ENCODE measurements at regions not wholly inside any gene's neighbourhood (a gene's known extent, or its start where the extent isn't known, plus 50 kb on each side); places are given as distances from the start of the nearest gene placed in this dataset.

GRCh38 chr18:60445341-60445740 lies 72.8 kb upstream of the MC4R start:
- DNase-seq = no peak

- DNase-seq = no peak
Observed at GRCh38 chr18:60446821-60447220, 74.2 kb upstream of the MC4R start.

- DNase-seq = no peak
Observed at GRCh38 chr18:60448487-60449267, 76.1 kb upstream of the MC4R start.

GRCh38 chr18:60452421-60452820 lies 79.8 kb upstream of the MC4R start:
- no peak for DNase-seq

- DNase-seq = no peak
Observed at GRCh38 chr18:60466677-60467076, 94.1 kb upstream of the MC4R start.

- no peak for DNase-seq
Observed at GRCh38 chr18:60469387-60470100, 97.0 kb upstream of the MC4R start.

- no peak for DNase-seq
Observed at GRCh38 chr18:60471652-60472051, 99.1 kb upstream of the MC4R start.

- DNase-seq = no peak
Observed at GRCh38 chr18:60485201-60485600, 112.6 kb upstream of the MC4R start.

GRCh38 chr18:60493066-60493465 lies 120.5 kb upstream of the MC4R start:
- no peak for DNase-seq

GRCh38 chr18:60499675-60500074 lies 127.1 kb upstream of the MC4R start:
- no peak for DNase-seq

GRCh38 chr18:60500960-60501359 lies 128.4 kb upstream of the MC4R start:
- no peak for DNase-seq

GRCh38 chr18:60502591-60502990 lies 130.0 kb upstream of the MC4R start:
- no peak for DNase-seq

- no peak for DNase-seq
Observed at GRCh38 chr18:60503199-60503598, 130.6 kb upstream of the MC4R start.

- no peak for DNase-seq
Observed at GRCh38 chr18:60506190-60506589, 133.6 kb upstream of the MC4R start.

- DNase-seq = no peak
Observed at GRCh38 chr18:60506682-60507081, 134.1 kb upstream of the MC4R start.

GRCh38 chr18:60508108-60508507 lies 135.5 kb upstream of the MC4R start:
- no peak for DNase-seq

GRCh38 chr18:60534538-60534937 lies 162.0 kb upstream of the MC4R start:
- no peak for DNase-seq

GRCh38 chr18:60537074-60537473 lies 164.5 kb upstream of the MC4R start:
- no peak for DNase-seq

- DNase-seq = no peak
Observed at GRCh38 chr18:60538891-60539290, 166.3 kb upstream of the MC4R start.

- no peak for DNase-seq
Observed at GRCh38 chr18:60541661-60542060, 169.1 kb upstream of the MC4R start.

GRCh38 chr18:60543646-60544045 lies 171.1 kb upstream of the MC4R start:
- DNase-seq = no peak

- peak in 1 of 5 experiments; percentile 49 for DNase-seq
Observed at GRCh38 chr18:60549338-60549960, 176.9 kb upstream of the MC4R start.

GRCh38 chr18:60552948-60553347 lies 180.4 kb upstream of the MC4R start:
- no peak for DNase-seq

GRCh38 chr18:60554967-60555366 lies 182.4 kb upstream of the MC4R start:
- DNase-seq = no peak
